ENCODE measurements at regions not wholly inside any gene's neighbourhood (a gene's known extent, or its start where the extent isn't known, plus 50 kb on each side); places are given as distances from the start of the nearest gene placed in this dataset.
"Not testable (repeated sequence)": the region's sequence is repeated elsewhere in the genome, so short reads cannot be mapped to it uniquely, and the experiment has no call there.

DNA sequence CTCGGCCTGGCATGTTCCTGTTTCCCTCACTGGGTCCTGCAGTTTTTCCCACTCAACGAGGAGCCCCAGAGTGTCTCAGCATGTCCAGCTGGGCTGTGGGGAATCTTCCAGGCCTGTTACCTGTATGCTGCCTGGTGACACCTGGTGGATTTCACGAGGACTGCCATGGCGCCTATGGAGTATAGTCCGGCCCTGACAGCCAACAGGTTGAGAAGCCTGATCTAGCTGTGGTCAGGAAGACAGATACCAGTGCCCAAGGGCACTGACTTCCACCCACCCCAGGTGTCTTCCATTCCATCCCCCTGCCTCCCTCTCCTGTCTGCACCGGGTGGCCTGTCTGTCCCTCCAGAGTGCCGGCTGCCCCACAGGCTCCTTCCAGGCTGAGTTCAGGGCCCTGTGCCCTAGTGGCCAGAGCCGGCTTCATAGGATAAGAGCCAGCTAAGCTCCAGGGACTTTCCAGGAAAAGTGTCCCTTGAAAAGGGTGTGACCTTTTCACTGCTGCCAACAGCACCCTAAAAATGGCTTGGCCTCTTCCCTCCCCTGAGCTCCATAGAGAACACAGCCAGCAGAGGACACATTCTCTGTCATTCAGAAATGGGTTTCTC is 129.4 kb upstream of the AKAP13 start:
- TF ChIP-seq, protein P1, sequence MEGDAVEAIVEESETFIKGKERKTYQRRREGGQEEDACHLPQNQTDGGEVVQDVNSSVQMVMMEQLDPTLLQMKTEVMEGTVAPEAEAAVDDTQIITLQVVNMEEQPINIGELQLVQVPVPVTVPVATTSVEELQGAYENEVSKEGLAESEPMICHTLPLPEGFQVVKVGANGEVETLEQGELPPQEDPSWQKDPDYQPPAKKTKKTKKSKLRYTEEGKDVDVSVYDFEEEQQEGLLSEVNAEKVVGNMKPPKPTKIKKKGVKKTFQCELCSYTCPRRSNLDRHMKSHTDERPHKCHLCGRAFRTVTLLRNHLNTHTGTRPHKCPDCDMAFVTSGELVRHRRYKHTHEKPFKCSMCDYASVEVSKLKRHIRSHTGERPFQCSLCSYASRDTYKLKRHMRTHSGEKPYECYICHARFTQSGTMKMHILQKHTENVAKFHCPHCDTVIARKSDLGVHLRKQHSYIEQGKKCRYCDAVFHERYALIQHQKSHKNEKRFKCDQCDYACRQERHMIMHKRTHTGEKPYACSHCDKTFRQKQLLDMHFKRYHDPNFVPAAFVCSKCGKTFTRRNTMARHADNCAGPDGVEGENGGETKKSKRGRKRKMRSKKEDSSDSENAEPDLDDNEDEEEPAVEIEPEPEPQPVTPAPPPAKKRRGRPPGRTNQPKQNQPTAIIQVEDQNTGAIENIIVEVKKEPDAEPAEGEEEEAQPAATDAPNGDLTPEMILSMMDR (IDR thresholded peaks at IDR 0.05): not testable (repeated sequence)
- TF ChIP-seq POLR2AphosphoS5 (IDR thresholded peaks at IDR 0.05); POLR2A (IDR thresholded peaks at IDR 0.05; ENCODE audit: low read depth); EP300 (IDR thresholded peaks at IDR 0.05): not testable (repeated sequence)
